Astrocyte of the spinal cord (primary cell): ENCODE measurements at regions not wholly inside any gene's neighbourhood (a gene's known extent, or its start where the extent isn't known, plus 50 kb on each side); places are given as distances from the start of the nearest gene placed in this dataset.

Experiments used
- DNase-seq: peaks from one replicate; pipeline ENCODE4 v3.0.0; 2011; ENCODE audit warnings: low read depth, low spot score
- H3K4me3 ChIP-seq: 2 replicates; pipeline ENCODE4 v1.5.1; 2011; ENCODE audit warnings: low read depth, mild to moderate bottlenecking, low read length, moderate library complexity
- in situ Hi-C: cut with HindIII; loops from 2 replicates; pipeline ENCODE4 v1.10.0; 2017; ENCODE audit warnings: low sequenced_read_pairs
- TF ChIP-seq, protein P1 (sequence below): IDR thresholded peaks from 2 replicates; pipeline ENCODE4 v1.5.1; 2012; ENCODE audit warnings: low read depth, mild to moderate bottlenecking, low read length, inconsistent platforms

DNA sequence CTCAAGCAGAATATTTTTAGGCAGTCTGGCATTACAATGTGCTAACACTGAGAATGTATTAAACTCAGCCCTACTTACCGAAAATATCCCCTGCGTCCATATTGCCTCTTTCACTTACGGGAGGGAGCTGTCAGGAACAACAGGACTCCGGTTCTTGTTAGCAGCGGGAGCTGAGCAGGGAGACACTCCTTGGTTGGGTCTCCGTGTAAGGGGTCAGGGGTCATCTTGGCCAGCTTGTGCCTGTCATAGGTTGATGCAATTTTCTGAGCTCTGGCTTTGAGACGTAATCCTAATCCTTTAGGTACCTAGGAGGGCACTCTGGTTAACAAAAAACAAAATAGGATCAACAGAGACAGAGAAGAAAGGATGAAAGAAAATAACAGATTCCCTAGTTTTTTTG, 1477.2 kb downstream of the BRD1 start:
- H3K4me3 ChIP-seq: no peak overlapping the region
- in situ Hi-C loops: no loop called here
- TF ChIP-seq, protein P1, sequence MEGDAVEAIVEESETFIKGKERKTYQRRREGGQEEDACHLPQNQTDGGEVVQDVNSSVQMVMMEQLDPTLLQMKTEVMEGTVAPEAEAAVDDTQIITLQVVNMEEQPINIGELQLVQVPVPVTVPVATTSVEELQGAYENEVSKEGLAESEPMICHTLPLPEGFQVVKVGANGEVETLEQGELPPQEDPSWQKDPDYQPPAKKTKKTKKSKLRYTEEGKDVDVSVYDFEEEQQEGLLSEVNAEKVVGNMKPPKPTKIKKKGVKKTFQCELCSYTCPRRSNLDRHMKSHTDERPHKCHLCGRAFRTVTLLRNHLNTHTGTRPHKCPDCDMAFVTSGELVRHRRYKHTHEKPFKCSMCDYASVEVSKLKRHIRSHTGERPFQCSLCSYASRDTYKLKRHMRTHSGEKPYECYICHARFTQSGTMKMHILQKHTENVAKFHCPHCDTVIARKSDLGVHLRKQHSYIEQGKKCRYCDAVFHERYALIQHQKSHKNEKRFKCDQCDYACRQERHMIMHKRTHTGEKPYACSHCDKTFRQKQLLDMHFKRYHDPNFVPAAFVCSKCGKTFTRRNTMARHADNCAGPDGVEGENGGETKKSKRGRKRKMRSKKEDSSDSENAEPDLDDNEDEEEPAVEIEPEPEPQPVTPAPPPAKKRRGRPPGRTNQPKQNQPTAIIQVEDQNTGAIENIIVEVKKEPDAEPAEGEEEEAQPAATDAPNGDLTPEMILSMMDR: no peak
- no peak for DNase-seq

- in situ Hi-C loops: no loop called here
- TF ChIP-seq, protein P1: no peak
- H3K4me3 ChIP-seq: no peak overlapping the region
- DNase-seq: no peak
Measured at GRCh38 chr22:48348855-48349254, 1478.8 kb downstream of the BRD1 start.

DNA sequence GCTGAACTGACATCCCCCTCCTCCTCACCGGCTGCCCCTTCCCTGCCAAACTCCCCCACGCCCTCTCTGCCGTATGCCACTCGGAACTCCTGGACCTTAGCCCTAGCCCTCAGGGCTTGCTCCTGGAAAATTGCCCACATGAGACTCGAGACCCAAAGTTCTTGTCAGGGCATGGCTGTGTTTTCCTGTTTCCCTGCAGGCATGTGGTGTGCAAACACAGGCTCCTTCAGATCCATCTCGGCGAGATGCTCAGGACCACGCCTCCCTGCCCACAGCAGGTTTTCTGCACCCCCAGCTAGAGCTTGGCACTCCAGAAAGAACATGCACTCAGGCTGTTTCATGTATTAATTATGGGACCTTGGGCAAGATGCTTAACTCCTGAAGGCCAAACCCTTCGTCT, 1480.4 kb downstream of the BRD1 start:
- DNase-seq: no peak
- no peak overlapping the region for H3K4me3 ChIP-seq
- TF ChIP-seq, protein P1: no peak
- in situ Hi-C loops: no loop called here

DNA sequence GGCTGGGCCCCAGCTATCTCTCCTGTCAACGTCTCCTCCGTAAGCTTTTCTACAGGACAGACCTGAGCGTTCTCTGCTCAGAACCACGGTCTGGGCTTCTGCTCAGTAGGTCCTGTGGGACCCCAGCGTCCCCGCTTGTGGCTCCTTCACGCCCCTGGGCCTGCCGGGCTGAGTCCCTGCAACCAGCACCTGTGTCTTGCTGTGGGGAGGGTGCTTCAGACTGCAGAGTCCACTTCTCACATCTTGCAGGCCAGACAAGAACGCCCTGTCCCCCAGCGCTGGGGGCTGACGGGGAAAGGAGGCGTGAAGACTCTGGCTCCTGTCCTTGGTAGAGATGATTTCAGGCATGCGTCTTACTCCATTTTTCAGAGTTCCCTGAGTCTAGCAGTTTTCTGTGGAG, 1480.8 kb downstream of the BRD1 start:
- H3K4me3 ChIP-seq: no peak overlapping the region
- TF ChIP-seq, protein P1: no peak
- DNase-seq: no peak
- in situ Hi-C loops: no loop called here

- in situ Hi-C loops: no loop called here
- no peak for DNase-seq
- TF ChIP-seq, protein P1: no peak
- no peak overlapping the region for H3K4me3 ChIP-seq
Measured at GRCh38 chr22:48346311-48346710, 1481.4 kb downstream of the BRD1 start.

DNA sequence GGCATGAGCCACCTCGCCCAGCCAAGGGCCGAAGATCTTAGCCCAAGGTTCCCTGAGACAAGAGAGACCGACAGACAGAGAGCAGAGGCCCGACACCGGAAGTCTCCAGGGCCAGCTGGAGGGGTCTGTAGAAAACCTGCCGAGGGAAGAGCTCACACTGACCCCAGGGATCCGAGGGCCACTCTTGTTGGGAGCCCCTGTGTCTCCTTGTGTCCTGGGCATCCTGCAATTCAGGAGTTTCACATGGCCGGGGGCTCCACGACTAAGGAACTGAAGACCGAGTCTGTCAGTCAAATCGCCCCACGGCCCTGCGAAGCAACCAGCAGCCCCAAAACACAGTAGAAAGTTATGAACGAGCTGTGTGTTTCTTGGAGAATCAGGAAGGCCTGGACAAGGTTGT, 1482.0 kb downstream of the BRD1 start:
- DNase-seq: no peak
- H3K4me3 ChIP-seq: no peak overlapping the region
- TF ChIP-seq, protein P1: no peak
- in situ Hi-C loops: no loop called here

DNA sequence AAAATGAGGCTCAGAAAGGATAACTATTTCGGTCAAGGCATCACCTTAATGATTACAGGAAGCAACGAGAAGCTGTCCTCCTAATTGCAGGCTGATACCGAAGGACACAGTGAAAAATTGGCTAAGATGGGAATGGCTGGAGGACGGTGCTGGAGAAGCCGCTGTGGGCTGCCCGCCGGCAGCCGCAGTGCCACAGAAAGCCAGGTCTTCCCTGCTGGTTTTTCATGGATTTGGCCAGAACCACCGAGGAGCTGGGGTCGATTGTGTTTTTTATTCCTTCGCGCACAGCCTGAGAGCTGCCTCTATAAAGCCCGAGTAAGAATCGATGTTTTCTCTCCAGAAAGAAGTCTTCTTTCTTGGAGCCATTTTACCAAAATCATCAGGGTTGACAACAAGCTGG, 1484.2 kb downstream of the BRD1 start:
- DNase-seq: no peak
- TF ChIP-seq, protein P1: no peak
- in situ Hi-C loops: no loop called here
- H3K4me3 ChIP-seq: no peak overlapping the region
